Mucosa of stomach (tissue), 1 donor: ENCODE measurements at regions not wholly inside any gene's neighbourhood (a gene's known extent, or its start where the extent isn't known, plus 50 kb on each side); places are given as distances from the start of the nearest gene placed in this dataset.

Experiments used
- H3K27me3 ChIP-seq: one replicate; pipeline ENCODE4 v1.7.0; 2013; ENCODE audit warnings: mild to moderate bottlenecking, low read length; ENCODE audit not compliant: control insufficient read depth, insufficient read depth
- H3K36me3 ChIP-seq: one replicate; pipeline ENCODE4 v1.7.0; 2013; ENCODE audit warnings: low read length; ENCODE audit not compliant: control insufficient read depth, insufficient read depth
- H3K4me1 ChIP-seq: one replicate; pipeline ENCODE4 v1.7.0; 2013; ENCODE audit warnings: mild to moderate bottlenecking, low read length; ENCODE audit not compliant: control insufficient read depth, insufficient read depth
- H3K4me3 ChIP-seq: one replicate; pipeline ENCODE4 v1.7.0; 2013; ENCODE audit warnings: low read length
- H3K9ac ChIP-seq: one replicate; pipeline ENCODE4 v1.7.0; 2013; ENCODE audit warnings: mild to moderate bottlenecking, low read length, moderate library complexity
- H3K9me3 ChIP-seq: one replicate; pipeline ENCODE4 v1.7.0; 2013; ENCODE audit warnings: mild to moderate bottlenecking, low read length, moderate library complexity; ENCODE audit not compliant: control insufficient read depth
- donor health status: Pancreatic carcinoma.

DNA sequence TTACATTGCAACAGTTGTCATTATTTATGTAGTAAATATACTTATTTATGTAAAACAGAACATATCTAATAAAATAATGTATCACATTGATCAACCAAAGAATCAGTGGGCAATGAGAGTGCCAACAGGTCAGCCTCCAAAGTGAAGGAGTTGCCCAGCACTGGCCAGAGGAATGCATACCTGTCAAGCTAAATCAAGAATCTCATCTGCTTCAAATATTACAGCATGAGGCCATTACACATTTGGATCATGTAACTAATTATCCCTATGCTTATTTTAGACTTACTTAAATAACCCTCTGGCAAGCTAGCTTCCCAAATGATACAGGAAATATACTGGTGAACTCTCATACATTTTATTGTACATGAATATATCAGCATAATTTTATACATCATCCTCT is 1211.7 kb upstream of the ACVR2A start:
- no peaks in the 10 kb centered on the region for H3K4me1 ChIP-seq
- H3K4me3 ChIP-seq, result no peak overlapping the region
- no peak overlapping the region for H3K9ac ChIP-seq
- no peaks in the 10 kb centered on the region for H3K27me3 ChIP-seq
- no peaks in the 10 kb centered on the region for H3K36me3 ChIP-seq
- H3K9me3 ChIP-seq, result no peaks in the 10 kb centered on the region

DNA sequence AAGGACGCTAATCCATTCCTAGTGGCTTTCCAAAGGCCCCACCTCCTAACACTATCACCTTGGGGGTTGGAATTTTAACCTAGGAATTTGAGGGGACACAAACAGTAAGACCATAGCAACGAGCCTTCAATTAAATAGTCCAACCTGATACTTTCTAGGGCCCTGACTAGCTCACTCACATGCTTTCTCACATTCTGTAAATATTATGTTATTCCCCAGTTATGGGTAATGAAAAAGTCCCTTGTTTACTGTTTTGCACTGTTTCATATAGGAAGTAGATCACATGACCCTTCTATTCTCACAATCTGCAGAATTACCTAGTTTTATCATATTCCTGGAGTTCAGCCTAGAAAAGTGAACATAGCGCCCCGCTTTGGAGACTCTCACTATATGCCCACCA is 1212.1 kb upstream of the ACVR2A start:
- no peaks in the 10 kb centered on the region for H3K36me3 ChIP-seq
- no peak overlapping the region for H3K9ac ChIP-seq
- no peaks in the 10 kb centered on the region for H3K9me3 ChIP-seq
- H3K4me3 ChIP-seq, result no peak overlapping the region
- no peaks in the 10 kb centered on the region for H3K27me3 ChIP-seq
- H3K4me1 ChIP-seq, result no peaks in the 10 kb centered on the region

- H3K4me1 ChIP-seq, result no peaks in the 10 kb centered on the region
- H3K9me3 ChIP-seq, result no peaks in the 10 kb centered on the region
- H3K4me3 ChIP-seq, result no peak overlapping the region
- no peak overlapping the region for H3K9ac ChIP-seq
- no peaks in the 10 kb centered on the region for H3K27me3 ChIP-seq
- H3K36me3 ChIP-seq, result no peaks in the 10 kb centered on the region
Observed at GRCh38 chr2:146624430-146625160, 1220.2 kb upstream of the ACVR2A start.

GRCh38 chr2:146623771-146624170 is 1221.1 kb upstream of the ACVR2A start:
- no peak overlapping the region for H3K9ac ChIP-seq
- H3K4me3 ChIP-seq, result no peak overlapping the region

DNA sequence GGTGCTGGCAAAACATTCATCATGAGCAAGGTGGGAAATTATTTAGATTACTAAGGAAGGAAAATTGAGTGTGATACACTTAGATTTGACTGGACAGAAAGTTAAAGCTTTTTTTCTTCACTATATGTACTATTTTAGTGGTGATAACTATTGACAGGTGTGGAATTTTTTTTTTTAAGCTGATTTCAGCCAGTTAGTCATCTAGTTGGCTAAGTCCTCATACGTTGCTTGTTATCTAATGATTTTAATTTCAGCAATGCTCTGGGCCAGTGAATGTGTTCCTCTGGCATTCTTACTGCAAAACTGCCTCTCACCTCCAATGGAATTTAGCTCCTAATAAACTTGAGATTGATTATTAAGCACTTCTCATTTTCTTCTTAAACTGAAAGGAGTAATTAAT is 1223.2 kb upstream of the ACVR2A start:
- H3K36me3 ChIP-seq, result no peaks in the 10 kb centered on the region
- H3K9me3 ChIP-seq, result no peaks in the 10 kb centered on the region
- H3K9ac ChIP-seq, result no peak overlapping the region
- no peaks in the 10 kb centered on the region for H3K27me3 ChIP-seq
- no peak overlapping the region for H3K4me3 ChIP-seq
- no peaks in the 10 kb centered on the region for H3K4me1 ChIP-seq

More at GRCh38 chr2:146623771-146624170, 1221.1 kb upstream of the ACVR2A start:
- no peaks in the 10 kb centered on the region for H3K4me1 ChIP-seq
- no peaks in the 10 kb centered on the region for H3K36me3 ChIP-seq
- H3K27me3 ChIP-seq, result no peaks in the 10 kb centered on the region
- no peaks in the 10 kb centered on the region for H3K9me3 ChIP-seq

GRCh38 chr2:146615778-146616177 is 1229.1 kb upstream of the ACVR2A start:
- Histone ChIP-seq H3K4me3 (no peak overlapping the region), H3K27me3 (no peaks in the 10 kb centered on the region), H3K36me3 (no peaks in the 10 kb centered on the region), H3K4me1 (no peaks in the 10 kb centered on the region), H3K9me3 (no peaks in the 10 kb centered on the region), H3K9ac (no peak overlapping the region)

DNA sequence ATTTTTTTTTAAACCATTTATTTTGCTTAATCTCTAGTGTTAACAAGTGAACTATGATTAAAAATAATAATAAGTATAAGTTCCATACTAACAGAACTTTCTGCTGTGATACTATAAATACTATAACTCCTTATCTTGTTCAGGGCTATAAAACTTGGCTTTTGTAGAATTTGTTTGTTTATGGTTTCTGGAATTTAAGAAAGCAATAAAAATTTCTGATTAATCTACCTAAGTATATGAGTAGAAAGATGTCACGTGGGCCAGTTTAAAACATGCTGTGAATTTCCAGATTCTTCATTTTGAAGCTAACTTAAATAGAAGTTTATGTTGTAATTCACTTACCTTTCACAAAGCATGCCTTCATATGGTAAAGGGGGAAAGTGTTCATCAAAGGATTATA is 1236.3 kb upstream of the ACVR2A start:
- Histone ChIP-seq H3K4me3 (no peak overlapping the region), H3K36me3 (no peaks in the 10 kb centered on the region), H3K27me3 (no peaks in the 10 kb centered on the region), H3K4me1 (no peaks in the 10 kb centered on the region), H3K9me3 (no peaks in the 10 kb centered on the region), H3K9ac (no peak overlapping the region)

GRCh38 chr2:146604521-146604920 is 1240.3 kb upstream of the ACVR2A start:
- Histone ChIP-seq H3K27me3 (no peaks in the 10 kb centered on the region), H3K36me3 (no peaks in the 10 kb centered on the region), H3K4me3 (no peak overlapping the region), H3K4me1 (no peaks in the 10 kb centered on the region), H3K9me3 (no peaks in the 10 kb centered on the region), H3K9ac (no peak overlapping the region)

DNA sequence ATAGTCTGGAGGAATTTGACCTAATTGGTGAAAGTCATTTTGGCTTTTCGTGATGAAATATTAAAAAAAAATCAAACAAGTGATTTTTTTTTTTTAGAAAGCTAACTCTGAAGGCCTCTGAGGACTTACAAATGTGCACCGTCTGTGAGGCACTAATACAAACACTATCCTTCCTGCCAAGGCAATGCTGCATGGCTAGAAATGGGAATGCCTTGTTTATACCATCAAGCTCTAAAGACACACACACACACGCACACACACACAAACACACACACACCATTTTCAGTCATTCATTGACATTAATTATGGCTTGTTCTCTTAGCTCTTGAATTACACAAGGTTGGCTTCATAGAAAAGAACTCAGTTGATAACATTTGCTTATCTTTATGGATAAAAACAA is 1242.0 kb upstream of the ACVR2A start:
- Histone ChIP-seq H3K9ac (no peak overlapping the region), H3K4me1 (no peaks in the 10 kb centered on the region), H3K9me3 (no peaks in the 10 kb centered on the region), H3K4me3 (no peak overlapping the region), H3K27me3 (no peaks in the 10 kb centered on the region), H3K36me3 (no peaks in the 10 kb centered on the region)

GRCh38 chr2:146602383-146602782 is 1242.4 kb upstream of the ACVR2A start:
- Histone ChIP-seq H3K9ac (no peak overlapping the region), H3K4me1 (no peaks in the 10 kb centered on the region), H3K9me3 (no peaks in the 10 kb centered on the region), H3K27me3 (no peaks in the 10 kb centered on the region), H3K4me3 (no peak overlapping the region), H3K36me3 (no peaks in the 10 kb centered on the region)

DNA sequence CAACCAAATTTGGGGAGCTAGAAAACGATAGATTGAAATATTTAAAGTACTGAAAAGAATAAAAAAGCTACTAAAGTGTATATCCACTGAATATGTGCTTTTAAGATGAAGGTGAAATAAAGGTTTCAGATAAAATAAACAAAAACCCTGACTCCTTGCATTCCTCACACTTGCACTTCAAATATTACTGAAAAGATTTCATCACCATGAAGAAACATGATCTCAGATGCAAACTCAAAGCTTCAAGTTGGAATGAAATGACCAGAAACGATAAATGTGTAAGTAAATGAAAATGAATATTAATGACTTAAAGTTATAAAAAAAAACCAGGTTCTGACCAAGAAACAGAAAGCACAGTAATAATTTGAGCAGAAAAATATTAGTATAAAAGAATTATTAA is 1246.0 kb upstream of the ACVR2A start:
- Histone ChIP-seq H3K4me3 (no peak overlapping the region), H3K9ac (no peak overlapping the region), H3K9me3 (no peaks in the 10 kb centered on the region), H3K36me3 (no peaks in the 10 kb centered on the region), H3K4me1 (no peaks in the 10 kb centered on the region), H3K27me3 (no peaks in the 10 kb centered on the region)

DNA sequence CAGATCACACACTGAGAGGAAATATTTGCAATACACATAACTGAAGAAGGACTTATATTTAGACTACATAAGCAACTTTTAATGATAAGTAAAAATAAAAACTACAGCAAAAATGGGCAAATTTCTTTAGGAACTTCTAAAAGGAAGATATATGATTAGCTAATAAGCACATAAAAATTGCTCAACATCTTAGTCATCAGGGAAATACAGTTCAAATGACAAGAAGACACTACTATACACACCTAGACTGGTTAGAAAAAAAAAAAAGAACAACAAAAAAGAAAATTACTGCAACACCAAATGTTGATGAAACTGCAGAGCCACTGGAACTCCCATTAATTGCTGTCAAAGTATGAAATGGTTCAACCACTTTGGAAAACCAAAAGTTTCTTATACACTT is 1247.5 kb upstream of the ACVR2A start:
- Histone ChIP-seq H3K9me3 (no peaks in the 10 kb centered on the region), H3K36me3 (no peaks in the 10 kb centered on the region), H3K9ac (no peak overlapping the region), H3K27me3 (no peaks in the 10 kb centered on the region), H3K4me3 (no peak overlapping the region), H3K4me1 (no peaks in the 10 kb centered on the region)

DNA sequence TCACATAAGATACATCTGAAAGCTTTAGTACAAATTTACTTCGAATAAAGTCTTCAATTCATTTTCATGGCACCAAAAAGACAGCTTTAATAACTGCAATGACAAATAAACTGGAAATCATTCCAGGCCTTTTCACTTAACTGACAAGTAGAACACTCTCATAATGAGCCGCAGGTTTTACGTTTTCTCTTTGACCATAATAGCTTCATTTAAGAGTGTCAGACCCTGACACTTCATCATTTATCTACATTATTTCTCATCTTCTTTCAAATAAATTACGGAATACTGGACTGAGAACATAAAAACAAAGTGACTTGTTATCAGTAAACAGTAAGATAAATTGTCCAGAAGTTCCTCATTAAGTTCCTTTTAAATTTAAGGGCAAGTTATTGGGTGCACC is 1252.9 kb upstream of the ACVR2A start:
- Histone ChIP-seq H3K4me3 (no peak overlapping the region), H3K36me3 (no peaks in the 10 kb centered on the region), H3K27me3 (no peaks in the 10 kb centered on the region), H3K4me1 (no peaks in the 10 kb centered on the region), H3K9ac (no peak overlapping the region), H3K9me3 (no peaks in the 10 kb centered on the region)
